ENCODE measurements at regions not wholly inside any gene's neighbourhood (a gene's known extent, or its start where the extent isn't known, plus 50 kb on each side); places are given as distances from the start of the nearest gene placed in this dataset.
"Not testable (repeated sequence)": the region's sequence is repeated elsewhere in the genome, so short reads cannot be mapped to it uniquely, and the experiment has no call there.

- H3K27me3 ChIP-seq (ENCODE audit: insufficient read depth, low read length); H3K9me3 ChIP-seq (ENCODE audit: insufficient read depth, low read depth, low read length); H3K4ac ChIP-seq (ENCODE audit: low read depth, low read length); H4K8ac ChIP-seq (ENCODE audit: low read depth, low read length); H4K12ac ChIP-seq (ENCODE audit: low read depth, low read length); H3K18ac ChIP-seq (ENCODE audit: low read length); H3K23ac ChIP-seq (ENCODE audit: low read length); H3K14ac ChIP-seq (ENCODE audit: low read length); H2AK5ac ChIP-seq (ENCODE audit: low read length); H4K91ac ChIP-seq (ENCODE audit: low read depth, low read length); DNase-seq; H2BK120ac ChIP-seq (ENCODE audit: insufficient read depth, low read length, poor library complexity); H3K9ac ChIP-seq (ENCODE audit: low read length); H2BK12ac ChIP-seq (ENCODE audit: low read length); H3K79me2 ChIP-seq (ENCODE audit: control insufficient read depth, insufficient read depth, low read length, poor library complexity); H3K36me3 ChIP-seq (ENCODE audit: control insufficient read depth in 1 of 2, insufficient read depth in 2 of 2, low read length in 2 of 2); H3K27ac ChIP-seq (ENCODE audit: low read depth, low read length); H2BK5ac ChIP-seq (ENCODE audit: low read depth, low read length, poor library complexity); H3K4me2 ChIP-seq (ENCODE audit: low read length); H3K79me1 ChIP-seq (ENCODE audit: low read length); H3K4me3 ChIP-seq (ENCODE audit: low read depth, low read length); H2AFZ ChIP-seq (ENCODE audit: insufficient read depth, low read length, poor library complexity); H3K4me1 ChIP-seq (ENCODE audit: control insufficient read depth in 1 of 2, insufficient read depth in 2 of 2, low read length in 2 of 2): not testable (repeated sequence)
- WGBS (ENCODE audit: extremely low coverage, insufficient coverage, insufficient read length): no CpG with 5 or more reads among the region's 5 CpGs
Measured at GRCh38 chr5:16353439-16353838, 112.2 kb downstream of the ZNF622 start.

DNA sequence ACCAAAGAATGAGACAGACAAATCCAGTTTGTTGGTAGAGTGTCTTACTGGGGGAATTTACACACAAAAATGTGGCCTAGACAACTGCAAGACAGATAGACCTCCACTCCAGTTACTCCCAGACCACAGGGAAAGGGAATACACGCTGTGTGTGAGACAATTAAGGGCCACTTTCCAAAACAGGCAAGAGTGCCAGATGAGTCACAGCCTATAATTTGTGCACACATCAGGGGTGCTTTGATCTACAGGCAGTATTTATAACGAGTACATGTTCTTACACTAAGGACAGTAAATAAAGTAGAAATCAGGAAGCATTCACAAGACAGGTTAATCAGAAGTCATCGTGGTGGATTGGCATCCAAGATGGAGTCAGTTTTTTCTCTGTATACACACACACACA is 114.8 kb downstream of the ZNF622 start:
- H3K23ac ChIP-seq (ENCODE audit: low read length): no peak overlapping the region
- no peak overlapping the region for H2BK12ac ChIP-seq (ENCODE audit: low read length)
- H2BK5ac ChIP-seq (ENCODE audit: low read depth, low read length, poor library complexity): no peak overlapping the region
- H4K91ac ChIP-seq (ENCODE audit: low read depth, low read length): no peak overlapping the region
- no peaks in the 10 kb centered on the region for H3K36me3 ChIP-seq (ENCODE audit: control insufficient read depth in 1 of 2, insufficient read depth in 2 of 2, low read length in 2 of 2)
- no peaks in the 10 kb centered on the region for H3K79me2 ChIP-seq (ENCODE audit: control insufficient read depth, insufficient read depth, low read length, poor library complexity)
- no peak overlapping the region for H4K8ac ChIP-seq (ENCODE audit: low read depth, low read length)
- DNase-seq: no peak
- H3K4ac ChIP-seq (ENCODE audit: low read depth, low read length): no peak overlapping the region
- H2BK120ac ChIP-seq (ENCODE audit: insufficient read depth, low read length, poor library complexity): no peak overlapping the region
- no peak overlapping the region for H3K4me2 ChIP-seq (ENCODE audit: low read length)
- no CpG with 5 or more reads among the region's 3 CpGs for WGBS (ENCODE audit: extremely low coverage, insufficient coverage, insufficient read length)
- no peak overlapping the region for H3K27ac ChIP-seq (ENCODE audit: low read depth, low read length)
- no peaks in the 10 kb centered on the region for H3K9me3 ChIP-seq (ENCODE audit: insufficient read depth, low read depth, low read length)
- no peaks in the 10 kb centered on the region for H3K4me1 ChIP-seq (ENCODE audit: control insufficient read depth in 1 of 2, insufficient read depth in 2 of 2, low read length in 2 of 2)
- no peaks in the 10 kb centered on the region for H3K79me1 ChIP-seq (ENCODE audit: low read length)
- H2AFZ ChIP-seq (ENCODE audit: insufficient read depth, low read length, poor library complexity): no peak overlapping the region
- H3K27me3 ChIP-seq (ENCODE audit: insufficient read depth, low read length): no peaks in the 10 kb centered on the region
- H3K4me3 ChIP-seq (ENCODE audit: low read depth, low read length): no peak overlapping the region
- no peak overlapping the region for H2AK5ac ChIP-seq (ENCODE audit: low read length)
- no peak overlapping the region for H3K9ac ChIP-seq (ENCODE audit: low read length)
- H4K12ac ChIP-seq (ENCODE audit: low read depth, low read length): no peak overlapping the region
- H3K18ac ChIP-seq (ENCODE audit: low read length): no peak overlapping the region
- no peak overlapping the region for H3K14ac ChIP-seq (ENCODE audit: low read length)

GRCh38 chr5:16346380-16346779 is 119.2 kb downstream of the ZNF622 start:
- H3K27ac ChIP-seq (ENCODE audit: low read depth, low read length): no peak overlapping the region

DNA sequence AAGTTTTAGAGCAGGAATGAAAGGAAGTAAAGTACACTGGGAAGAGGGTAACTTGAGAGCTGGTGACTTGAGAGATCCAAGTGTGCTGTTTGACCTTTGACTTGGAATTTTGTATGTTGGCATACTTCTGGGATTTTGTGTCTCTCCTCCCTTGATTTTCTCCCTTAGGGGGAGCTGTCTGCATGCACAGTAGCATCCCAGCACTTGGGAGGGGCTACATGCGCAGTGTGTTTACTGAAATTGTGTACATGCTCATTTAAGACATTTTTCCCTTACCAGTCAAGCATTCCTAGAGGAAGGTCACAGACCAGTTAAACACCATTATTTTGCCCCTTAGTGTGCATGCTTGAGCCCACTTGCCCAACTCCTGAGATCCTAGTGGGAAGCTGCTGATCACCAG is 120.1 kb downstream of the ZNF622 start:
- H3K14ac ChIP-seq (ENCODE audit: low read length): no peak overlapping the region
- no peak overlapping the region for H2BK5ac ChIP-seq (ENCODE audit: low read depth, low read length, poor library complexity)
- no peak overlapping the region for H2BK120ac ChIP-seq (ENCODE audit: insufficient read depth, low read length, poor library complexity)
- no peaks in the 10 kb centered on the region for H3K27me3 ChIP-seq (ENCODE audit: insufficient read depth, low read length)
- no peak overlapping the region for H3K4me3 ChIP-seq (ENCODE audit: low read depth, low read length)
- no peak overlapping the region for H4K12ac ChIP-seq (ENCODE audit: low read depth, low read length)
- no peak overlapping the region for H3K27ac ChIP-seq (ENCODE audit: low read depth, low read length)
- no peak overlapping the region for H3K4ac ChIP-seq (ENCODE audit: low read depth, low read length)
- no peak overlapping the region for H3K9ac ChIP-seq (ENCODE audit: low read length)
- H4K91ac ChIP-seq (ENCODE audit: low read depth, low read length): no peak overlapping the region
- H3K9me3 ChIP-seq (ENCODE audit: insufficient read depth, low read depth, low read length): no peaks in the 10 kb centered on the region
- no peak overlapping the region for H4K8ac ChIP-seq (ENCODE audit: low read depth, low read length)
- no peak overlapping the region for H2BK12ac ChIP-seq (ENCODE audit: low read length)
- H3K79me1 ChIP-seq (ENCODE audit: low read length): no peaks in the 10 kb centered on the region
- H3K4me2 ChIP-seq (ENCODE audit: low read length): no peak overlapping the region
- WGBS (ENCODE audit: extremely low coverage, insufficient coverage, insufficient read length): no CpG with 5 or more reads among the region's 1 CpG
- H3K4me1 ChIP-seq (ENCODE audit: control insufficient read depth in 1 of 2, insufficient read depth in 2 of 2, low read length in 2 of 2): no peaks in the 10 kb centered on the region
- no peak overlapping the region for H3K18ac ChIP-seq (ENCODE audit: low read length)
- DNase-seq: peak in 1 of 2 donors; percentile 3
- no peaks in the 10 kb centered on the region for H3K36me3 ChIP-seq (ENCODE audit: control insufficient read depth in 1 of 2, insufficient read depth in 2 of 2, low read length in 2 of 2)
- H2AFZ ChIP-seq (ENCODE audit: insufficient read depth, low read length, poor library complexity): no peak overlapping the region
- no peaks in the 10 kb centered on the region for H3K79me2 ChIP-seq (ENCODE audit: control insufficient read depth, insufficient read depth, low read length, poor library complexity)
- no peak overlapping the region for H2AK5ac ChIP-seq (ENCODE audit: low read length)
- H3K23ac ChIP-seq (ENCODE audit: low read length): no peak overlapping the region

More at GRCh38 chr5:16346380-16346779, 119.2 kb downstream of the ZNF622 start:
- WGBS (ENCODE audit: extremely low coverage, insufficient coverage, insufficient read length): no CpG with 5 or more reads among the region's 1 CpG
- Histone ChIP-seq H2AK5ac (ENCODE audit: low read length) (no peak overlapping the region), H3K36me3 (ENCODE audit: control insufficient read depth in 1 of 2, insufficient read depth in 2 of 2, low read length in 2 of 2) (no peaks in the 10 kb centered on the region), H3K9ac (ENCODE audit: low read length) (no peak overlapping the region), H2BK5ac (ENCODE audit: low read depth, low read length, poor library complexity) (no peak overlapping the region), H3K27me3 (ENCODE audit: insufficient read depth, low read length) (no peaks in the 10 kb centered on the region), H4K91ac (ENCODE audit: low read depth, low read length) (no peak overlapping the region), H2AFZ (ENCODE audit: insufficient read depth, low read length, poor library complexity) (no peak overlapping the region), H3K4me1 (ENCODE audit: control insufficient read depth in 1 of 2, insufficient read depth in 2 of 2, low read length in 2 of 2) (no peaks in the 10 kb centered on the region), H4K8ac (ENCODE audit: low read depth, low read length) (no peak overlapping the region), H2BK120ac (ENCODE audit: insufficient read depth, low read length, poor library complexity) (no peak overlapping the region), H3K79me1 (ENCODE audit: low read length) (no peaks in the 10 kb centered on the region), H3K9me3 (ENCODE audit: insufficient read depth, low read depth, low read length) (no peaks in the 10 kb centered on the region), H3K79me2 (ENCODE audit: control insufficient read depth, insufficient read depth, low read length, poor library complexity) (no peaks in the 10 kb centered on the region), H3K18ac (ENCODE audit: low read length) (no peak overlapping the region), H3K4ac (ENCODE audit: low read depth, low read length) (no peak overlapping the region), H3K23ac (ENCODE audit: low read length) (no peak overlapping the region), H3K14ac (ENCODE audit: low read length) (no peak overlapping the region), H2BK12ac (ENCODE audit: low read length) (no peak overlapping the region), H3K4me2 (ENCODE audit: low read length) (no peak overlapping the region), H3K4me3 (ENCODE audit: low read depth, low read length) (no peak overlapping the region), H4K12ac (ENCODE audit: low read depth, low read length) (no peak overlapping the region)
- no peak for DNase-seq
